WERI-Rb-1 (cell line): ENCODE measurements at regions not wholly inside any gene's neighbourhood (a gene's known extent, or its start where the extent isn't known, plus 50 kb on each side); places are given as distances from the start of the nearest gene placed in this dataset.

ENCODE experiments used
- DNase-seq: peaks from one replicate; pipeline ENCODE4 v3.0.0-alpha.2; 2020
- H3K27ac ChIP-seq: fragments of 250-450 bp; sonication (Bioruptor Pico); 2 replicates; pipeline ENCODE4 v1.5.1; 2020; ENCODE audit warnings: mild to moderate bottlenecking, moderate library complexity
- H3K27me3 ChIP-seq: fragments of 250-450 bp; sonication (Bioruptor Pico); 2 replicates; pipeline ENCODE4 v1.5.1; 2021; ENCODE audit warnings: mild to moderate bottlenecking, low read depth, moderate library complexity; ENCODE audit not compliant: insufficient read depth, severe bottlenecking
- H3K36me3 ChIP-seq: fragments of 250-450 bp; sonication (Bioruptor Pico); 2 replicates; pipeline ENCODE4 v1.5.1; 2020; ENCODE audit warnings: mild to moderate bottlenecking, moderate library complexity
- H3K4me3 ChIP-seq: 2 replicates; pipeline ENCODE4 v1.5.1; 2011; ENCODE audit warnings: low read depth, mild to moderate bottlenecking, control low read depth, low read length
- H3K9me3 ChIP-seq: fragments of 250-450 bp; sonication (Bioruptor Pico); 2 replicates; pipeline ENCODE4 v1.5.1; 2021; ENCODE audit warnings: mild to moderate bottlenecking, moderate library complexity; ENCODE audit not compliant: severe bottlenecking
- TF ChIP-seq, protein P1 (sequence below): IDR thresholded peaks from 2 replicates; pipeline ENCODE4 v1.5.1; 2011; ENCODE audit warnings: low read depth, mild to moderate bottlenecking, control low read depth, inconsistent platforms, low read length

DNA sequence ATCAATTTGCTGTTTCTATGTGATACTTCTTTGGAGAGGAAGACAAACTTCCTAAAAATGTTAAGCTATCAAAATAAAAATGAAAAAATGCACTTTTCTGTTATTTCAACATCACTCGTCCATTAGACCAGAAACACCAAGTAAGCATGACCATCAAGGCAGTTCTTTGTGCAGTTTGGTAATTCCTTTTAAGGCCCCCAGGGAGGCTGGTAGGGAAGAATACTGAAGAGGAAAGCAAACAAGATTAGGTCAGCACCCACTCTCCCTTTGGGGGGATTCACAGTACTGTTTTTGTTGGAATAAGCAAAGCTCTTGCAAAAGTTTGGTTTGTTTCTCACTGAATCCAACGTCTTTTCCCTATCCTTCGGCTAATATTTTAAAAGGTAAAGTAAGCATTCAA lies 206.8 kb upstream of the SLC35B3 start:
- Histone ChIP-seq H3K36me3 (no peaks in the 10 kb centered on the region), H3K27ac (no peak overlapping the region), H3K27me3 (peaks cover 23% of the 10 kb centered on the region), H3K4me3 (no peak overlapping the region), H3K9me3 (peaks cover 14% of the 10 kb centered on the region)
- no peak for DNase-seq
- TF ChIP-seq, protein P1, sequence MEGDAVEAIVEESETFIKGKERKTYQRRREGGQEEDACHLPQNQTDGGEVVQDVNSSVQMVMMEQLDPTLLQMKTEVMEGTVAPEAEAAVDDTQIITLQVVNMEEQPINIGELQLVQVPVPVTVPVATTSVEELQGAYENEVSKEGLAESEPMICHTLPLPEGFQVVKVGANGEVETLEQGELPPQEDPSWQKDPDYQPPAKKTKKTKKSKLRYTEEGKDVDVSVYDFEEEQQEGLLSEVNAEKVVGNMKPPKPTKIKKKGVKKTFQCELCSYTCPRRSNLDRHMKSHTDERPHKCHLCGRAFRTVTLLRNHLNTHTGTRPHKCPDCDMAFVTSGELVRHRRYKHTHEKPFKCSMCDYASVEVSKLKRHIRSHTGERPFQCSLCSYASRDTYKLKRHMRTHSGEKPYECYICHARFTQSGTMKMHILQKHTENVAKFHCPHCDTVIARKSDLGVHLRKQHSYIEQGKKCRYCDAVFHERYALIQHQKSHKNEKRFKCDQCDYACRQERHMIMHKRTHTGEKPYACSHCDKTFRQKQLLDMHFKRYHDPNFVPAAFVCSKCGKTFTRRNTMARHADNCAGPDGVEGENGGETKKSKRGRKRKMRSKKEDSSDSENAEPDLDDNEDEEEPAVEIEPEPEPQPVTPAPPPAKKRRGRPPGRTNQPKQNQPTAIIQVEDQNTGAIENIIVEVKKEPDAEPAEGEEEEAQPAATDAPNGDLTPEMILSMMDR: no peak

DNA sequence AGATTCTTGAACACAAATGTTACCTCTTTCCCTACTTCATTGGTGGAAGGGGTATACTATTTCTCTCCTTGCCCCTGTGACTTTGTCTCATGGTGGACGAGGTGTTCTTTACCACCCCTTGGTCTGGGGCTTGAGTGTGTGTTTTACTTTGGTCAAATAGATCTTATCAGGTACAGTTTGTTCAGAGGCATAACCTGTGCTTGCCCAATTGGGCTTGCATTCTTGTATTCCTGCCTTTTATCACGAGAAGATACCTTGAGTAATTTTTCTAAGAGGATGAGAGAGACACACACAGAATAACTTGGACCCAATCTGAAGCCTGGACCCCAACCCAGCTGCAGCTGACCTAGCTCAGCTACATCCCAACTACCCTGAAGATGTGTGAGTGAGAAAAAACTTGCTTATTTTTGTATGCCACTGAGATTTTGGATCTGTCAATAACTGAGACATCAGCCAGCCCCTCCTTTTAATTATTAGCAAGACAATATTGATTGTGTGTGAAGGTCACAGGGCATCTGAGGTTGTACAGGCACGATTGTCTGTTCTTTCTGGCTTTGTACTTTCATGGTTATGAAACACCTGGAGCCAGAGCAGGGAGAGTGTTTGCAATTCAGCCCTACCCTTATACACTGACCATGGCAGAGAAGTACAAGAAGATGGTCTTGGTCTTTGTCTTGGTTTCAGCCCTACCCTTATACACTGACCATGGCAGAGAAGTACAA lies 204.7 kb upstream of the SLC35B3 start:
- no peaks in the 10 kb centered on the region for H3K36me3 ChIP-seq
- TF ChIP-seq, protein P1: no peak
- H3K9me3 ChIP-seq: peaks cover 14% of the 10 kb centered on the region
- H3K4me3 ChIP-seq: no peak overlapping the region
- H3K27me3 ChIP-seq: peaks cover 18% of the 10 kb centered on the region
- no peak overlapping the region for H3K27ac ChIP-seq
- DNase-seq: no peak

DNA sequence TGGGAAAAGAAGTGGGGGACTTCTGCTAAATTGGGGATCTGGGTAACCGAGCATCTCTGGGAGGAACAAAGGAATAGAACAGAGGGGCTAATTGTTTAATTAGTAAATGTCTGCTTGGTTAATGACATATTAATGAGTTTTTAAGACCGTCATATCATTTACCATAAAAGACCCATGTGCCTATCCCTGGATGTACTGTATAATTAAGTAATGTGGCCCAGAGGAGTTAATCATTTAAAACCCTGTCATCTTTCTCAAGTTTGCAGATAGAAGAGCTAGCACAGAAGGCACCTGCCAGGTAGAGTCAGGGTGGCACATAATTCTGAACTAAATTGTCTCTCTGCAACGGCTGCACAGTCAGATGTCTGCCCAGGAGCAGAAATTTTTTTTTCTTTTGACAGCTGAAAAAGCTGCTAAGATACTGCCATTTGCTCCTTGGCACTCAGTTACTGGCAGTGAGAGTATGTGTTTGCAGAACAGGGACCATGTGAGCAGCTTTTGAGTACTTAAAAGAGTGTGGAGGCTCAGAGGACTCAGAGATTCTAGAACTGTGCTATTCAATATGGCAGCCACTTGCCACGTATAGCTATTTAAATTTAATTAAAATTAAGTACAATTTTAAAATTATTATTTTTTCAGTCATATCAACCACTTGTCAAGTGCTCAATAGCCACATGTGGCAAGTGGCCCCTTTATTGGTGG lies 202.7 kb upstream of the SLC35B3 start:
- TF ChIP-seq, protein P1: no peak
- Histone ChIP-seq H3K27me3 (peaks cover 13% of the 10 kb centered on the region), H3K36me3 (no peaks in the 10 kb centered on the region), H3K9me3 (no peaks in the 10 kb centered on the region), H3K4me3 (no peak overlapping the region), H3K27ac (no peak overlapping the region)
- DNase-seq: no peak

DNA sequence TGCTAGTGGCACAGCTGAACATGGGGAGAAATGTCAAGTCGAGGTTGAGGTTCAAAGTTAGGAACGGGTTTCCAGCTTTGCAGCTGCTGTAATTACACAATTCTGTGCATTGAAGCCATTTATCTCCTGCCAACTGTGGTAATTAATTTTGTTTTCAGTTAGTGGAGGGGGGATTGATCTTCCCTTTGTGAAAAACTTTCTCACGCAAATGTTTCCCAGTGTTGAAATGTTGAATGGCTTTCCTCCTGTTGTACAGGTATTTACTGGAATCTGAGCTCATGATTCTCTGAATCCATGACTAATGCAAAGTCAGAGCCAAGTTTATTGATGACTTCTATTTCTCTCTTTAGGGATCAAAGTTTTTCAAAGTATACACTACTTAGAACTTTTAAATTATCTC lies 198.4 kb upstream of the SLC35B3 start:
- Histone ChIP-seq H3K4me3 (no peak overlapping the region), H3K9me3 (no peaks in the 10 kb centered on the region), H3K27me3 (no peaks in the 10 kb centered on the region), H3K36me3 (no peaks in the 10 kb centered on the region), H3K27ac (no peak overlapping the region)
- TF ChIP-seq, protein P1: no peak
- DNase-seq: no peak

DNA sequence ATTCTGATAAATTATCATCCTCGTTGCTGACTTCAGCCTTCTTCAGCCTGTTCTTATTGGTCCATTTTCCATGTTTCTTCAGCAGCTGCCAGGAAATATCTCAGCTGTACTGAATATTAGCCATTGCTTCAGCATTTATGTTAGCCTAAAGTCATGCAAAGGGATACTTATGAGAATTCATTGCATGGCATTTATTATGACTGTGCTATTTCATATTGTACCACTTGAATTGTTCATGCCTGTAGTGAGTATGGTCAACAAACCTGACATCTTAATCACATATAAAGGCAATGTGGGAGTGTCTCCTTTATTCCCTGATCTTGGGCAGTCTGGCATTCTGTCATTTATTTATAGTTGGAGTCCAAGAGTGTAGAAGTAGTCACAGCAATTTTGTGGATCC lies 193.4 kb upstream of the SLC35B3 start:
- no peak for DNase-seq
- Histone ChIP-seq H3K9me3 (no peaks in the 10 kb centered on the region), H3K4me3 (no peak overlapping the region), H3K27me3 (peaks cover 2% of the 10 kb centered on the region), H3K36me3 (no peaks in the 10 kb centered on the region), H3K27ac (no peak overlapping the region)
- TF ChIP-seq, protein P1: no peak
